ENCODE measurements at regions not wholly inside any gene's neighbourhood (a gene's known extent, or its start where the extent isn't known, plus 50 kb on each side); places are given as distances from the start of the nearest gene placed in this dataset.

DNA sequence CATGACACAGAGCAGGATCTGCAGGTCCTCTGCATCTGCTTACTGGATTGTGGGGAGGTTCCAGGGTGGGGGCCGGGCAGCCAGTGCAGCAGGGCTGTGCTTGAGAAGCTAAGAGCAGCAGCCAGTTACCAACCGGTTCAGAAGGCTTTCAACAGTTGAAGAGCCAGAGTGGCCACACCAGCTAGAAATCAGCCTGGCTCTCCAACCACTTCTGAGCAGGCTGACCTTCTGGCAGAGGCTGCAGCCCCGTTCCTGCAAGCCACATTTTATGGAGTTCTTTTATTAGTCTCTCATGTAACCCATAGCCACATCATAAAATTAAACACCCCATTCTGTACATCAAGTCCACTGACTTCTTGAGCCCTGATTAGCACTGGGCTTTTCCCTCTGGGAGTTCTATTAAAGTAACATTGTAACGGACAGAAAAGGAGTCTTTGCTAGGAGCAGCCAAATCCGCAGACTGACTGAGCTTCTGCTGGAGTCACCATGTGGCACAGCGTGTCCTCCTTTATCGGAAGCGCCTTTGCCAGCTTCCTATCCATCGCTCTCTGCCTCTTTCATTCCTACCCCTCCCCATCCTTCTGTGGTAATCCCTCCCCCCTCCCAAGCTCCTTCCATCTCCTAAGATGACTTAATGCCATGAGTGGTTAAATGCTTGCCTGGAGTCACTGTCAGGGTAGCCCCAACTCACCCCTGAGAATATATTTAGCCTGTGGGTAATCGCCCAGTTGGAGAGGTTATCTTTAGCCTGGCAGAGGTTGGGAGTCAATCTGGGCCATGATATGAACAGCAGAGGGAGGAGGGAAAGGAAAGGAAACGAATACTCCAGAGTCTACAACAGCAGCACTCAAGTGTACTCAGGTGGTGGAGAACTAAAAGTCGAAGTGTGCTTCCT, 138.5 kb upstream of the HES1 start:
- peak; percentile 92 for DNase-seq

DNA sequence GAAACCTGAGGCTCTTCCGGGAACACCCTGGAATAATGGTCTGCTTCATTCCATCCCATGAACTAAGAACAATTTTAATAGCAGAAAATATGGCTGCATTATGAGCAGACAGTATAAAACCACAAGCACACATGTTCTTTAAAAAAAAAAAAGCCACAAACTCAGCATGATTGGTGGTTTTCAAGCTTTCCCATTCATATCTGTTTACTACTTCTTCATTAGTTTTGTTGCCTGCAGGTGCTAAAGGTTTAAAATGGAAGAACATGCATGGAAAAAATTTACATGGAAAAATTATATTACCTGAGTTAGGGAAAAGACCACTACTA, 137.9 kb upstream of the HES1 start:
- no peak for DNase-seq

DNA sequence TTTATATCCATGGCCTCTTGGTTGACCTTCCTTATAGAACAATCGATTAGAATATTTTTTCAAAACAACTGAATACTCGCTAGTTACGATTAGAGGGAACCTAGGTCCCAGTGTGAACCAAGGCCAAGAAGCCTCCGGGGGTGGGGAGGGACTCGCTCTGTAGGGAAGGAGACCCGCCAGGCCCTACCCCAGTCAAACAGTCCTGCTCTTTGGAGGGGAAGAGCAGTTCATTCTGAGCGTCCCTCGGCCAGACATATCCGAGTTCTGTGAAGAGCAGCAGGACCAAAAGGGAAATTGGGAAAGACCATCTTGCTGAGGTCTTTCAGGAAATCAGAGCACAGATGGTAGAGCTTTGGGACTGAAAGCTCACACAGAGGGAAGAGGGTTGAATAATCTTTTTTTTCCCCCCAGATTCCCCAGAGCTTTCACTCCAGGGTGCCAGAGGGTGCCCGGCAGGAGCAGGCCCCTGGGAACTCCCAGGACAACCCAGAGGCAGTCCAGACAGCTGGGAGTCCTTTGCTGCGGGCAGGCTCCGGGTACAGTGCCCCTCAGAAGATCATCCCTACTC, 137.2 kb upstream of the HES1 start:
- no peak for DNase-seq

DNA sequence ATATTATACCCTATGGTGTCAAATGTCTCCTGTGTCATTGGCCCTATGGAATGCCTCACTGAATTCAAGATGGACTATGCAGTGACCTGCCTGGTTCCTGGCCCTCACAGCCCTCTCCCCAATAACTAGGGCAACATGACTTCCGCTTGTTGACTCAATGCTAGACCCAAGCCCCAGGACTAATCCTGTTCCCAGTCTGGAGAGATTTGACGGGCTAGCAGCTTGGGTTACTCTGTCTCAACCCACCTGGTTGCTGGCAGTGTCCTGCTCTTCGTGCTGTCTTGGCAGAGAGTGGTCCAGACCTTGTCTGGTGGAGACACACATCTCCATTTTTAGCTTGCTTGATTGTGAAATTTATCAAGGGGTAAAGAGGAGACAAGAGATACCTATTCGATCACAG, 135.8 kb upstream of the HES1 start:
- no peak for DNase-seq

DNA sequence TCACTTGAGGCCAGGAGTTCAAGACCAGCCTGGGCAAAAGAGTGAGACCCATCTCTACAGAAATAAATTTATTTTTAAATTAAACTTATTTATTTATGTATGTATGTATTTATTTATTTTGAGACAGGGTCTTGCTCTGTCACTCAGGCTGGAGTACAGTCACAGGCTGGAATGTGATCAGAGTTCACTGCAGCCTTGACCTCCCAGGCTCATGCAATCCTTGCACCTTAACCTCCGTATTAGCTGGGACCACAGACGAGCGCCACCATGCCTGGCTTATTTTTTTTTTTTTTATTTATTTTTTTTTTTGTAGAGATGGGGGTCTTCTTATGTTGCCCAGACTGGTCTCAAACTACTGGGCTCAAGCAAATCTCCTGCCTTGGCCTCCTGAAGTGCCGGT, 135.2 kb upstream of the HES1 start:
- DNase-seq: no peak

DNA sequence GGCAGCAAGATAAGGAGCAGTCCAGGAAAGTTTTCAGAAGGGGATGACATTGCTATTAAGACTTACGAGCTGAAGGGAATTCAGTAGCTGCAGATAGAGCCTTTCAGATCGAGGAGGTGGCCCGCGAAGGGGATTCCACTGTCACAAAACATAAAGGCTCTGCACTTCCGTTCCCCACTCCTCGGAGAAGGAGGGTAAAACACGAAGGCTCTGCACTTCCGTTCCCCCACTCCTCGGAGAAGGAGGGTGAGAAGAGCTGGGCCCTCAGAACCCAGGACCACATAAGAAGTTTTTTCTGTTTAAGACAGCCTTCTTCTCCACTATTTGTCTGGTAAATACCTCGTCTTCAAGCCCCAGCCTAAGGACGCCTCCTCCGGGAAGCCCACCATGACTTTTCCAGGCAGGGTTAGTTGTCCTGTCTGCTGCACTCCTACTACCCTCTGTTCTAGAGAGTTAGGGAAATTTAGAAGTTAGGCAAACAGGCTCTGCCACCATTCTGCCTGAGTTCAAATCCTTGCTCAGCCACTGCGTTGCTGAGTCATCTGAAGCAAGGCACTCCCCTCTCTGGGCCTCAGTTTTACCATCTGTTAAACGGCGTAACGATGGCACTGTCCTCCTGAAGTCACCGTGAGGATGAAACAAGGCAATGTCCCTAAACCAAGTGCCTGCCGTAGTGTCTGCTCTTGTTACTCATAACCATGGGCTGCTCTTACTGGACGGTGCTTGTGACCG, 134.1 kb upstream of the HES1 start:
- DNase-seq: no peak

DNA sequence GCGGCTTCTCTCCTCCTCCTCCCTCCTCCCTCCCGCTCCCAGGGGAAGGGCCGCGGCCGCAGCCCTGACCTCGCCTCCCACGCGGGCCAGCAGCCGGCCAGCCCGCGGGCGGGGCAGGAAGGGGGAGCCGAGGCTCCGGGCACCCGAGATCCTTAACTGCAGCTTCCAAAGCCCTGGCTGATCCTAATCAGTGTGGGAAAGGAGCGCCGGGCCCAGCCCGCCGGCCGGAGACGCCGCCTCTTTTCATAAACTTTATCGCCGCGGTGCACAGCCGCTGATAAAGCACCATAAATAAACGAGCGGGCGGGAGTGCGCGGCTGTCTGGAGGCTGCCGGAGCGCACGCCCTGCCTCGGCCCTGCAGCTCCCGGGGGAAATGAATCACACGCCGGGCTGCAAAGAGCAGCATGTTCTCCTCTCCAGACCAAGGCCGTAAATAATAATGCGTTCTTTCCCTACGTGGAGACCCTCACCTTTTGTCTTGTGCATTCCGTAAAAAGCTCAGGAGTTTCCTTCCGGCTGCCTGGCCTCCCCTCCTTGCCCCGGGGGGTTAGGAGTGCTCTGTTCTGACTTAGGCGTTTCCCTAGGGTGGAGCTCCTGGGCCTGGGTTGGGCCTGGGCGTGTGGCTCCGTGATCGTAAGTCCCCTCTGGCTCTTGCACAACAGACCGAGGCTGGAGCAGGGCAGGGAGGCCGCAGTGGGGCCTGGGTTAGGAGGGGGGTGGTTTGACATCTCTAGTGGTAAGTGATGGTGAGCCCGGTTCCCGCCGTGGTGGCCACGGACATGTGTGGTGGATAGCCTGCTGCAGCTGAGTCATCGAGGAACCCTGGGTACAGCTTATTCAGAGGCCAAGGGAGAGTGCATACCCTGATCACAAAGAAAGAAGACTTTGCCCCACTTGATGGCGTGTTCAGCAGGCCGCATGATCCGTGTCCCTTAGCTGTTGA, 132.6 kb upstream of the HES1 start:
- DNase-seq: peak; percentile 91

DNA sequence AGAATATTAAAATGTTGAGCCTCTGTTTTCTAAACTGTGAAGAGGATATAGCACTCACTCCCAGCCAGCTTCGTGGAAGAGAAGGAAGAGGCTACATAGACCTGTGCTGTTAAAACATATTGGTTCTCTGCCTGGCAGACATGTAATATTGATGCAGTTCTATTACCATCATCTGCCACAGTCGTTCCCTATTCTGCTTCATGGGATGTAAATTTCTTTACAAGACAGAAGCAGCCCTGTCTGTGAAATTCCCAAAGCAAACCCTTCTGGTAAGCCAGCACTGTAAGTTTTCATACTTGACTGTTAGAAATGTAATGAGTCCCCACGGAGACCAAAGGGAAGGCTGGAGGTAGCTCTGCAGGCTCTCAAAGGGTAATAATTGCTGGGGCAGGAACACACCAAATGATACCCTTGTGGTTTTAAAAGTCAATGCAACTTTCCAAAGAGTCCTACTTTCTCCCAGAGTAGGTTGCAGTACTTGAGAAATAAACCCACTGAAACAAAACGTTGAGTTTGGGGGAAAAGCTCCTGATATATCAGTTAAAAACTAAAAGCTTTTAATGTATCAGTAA, 129.9 kb upstream of the HES1 start:
- no peak for DNase-seq

DNA sequence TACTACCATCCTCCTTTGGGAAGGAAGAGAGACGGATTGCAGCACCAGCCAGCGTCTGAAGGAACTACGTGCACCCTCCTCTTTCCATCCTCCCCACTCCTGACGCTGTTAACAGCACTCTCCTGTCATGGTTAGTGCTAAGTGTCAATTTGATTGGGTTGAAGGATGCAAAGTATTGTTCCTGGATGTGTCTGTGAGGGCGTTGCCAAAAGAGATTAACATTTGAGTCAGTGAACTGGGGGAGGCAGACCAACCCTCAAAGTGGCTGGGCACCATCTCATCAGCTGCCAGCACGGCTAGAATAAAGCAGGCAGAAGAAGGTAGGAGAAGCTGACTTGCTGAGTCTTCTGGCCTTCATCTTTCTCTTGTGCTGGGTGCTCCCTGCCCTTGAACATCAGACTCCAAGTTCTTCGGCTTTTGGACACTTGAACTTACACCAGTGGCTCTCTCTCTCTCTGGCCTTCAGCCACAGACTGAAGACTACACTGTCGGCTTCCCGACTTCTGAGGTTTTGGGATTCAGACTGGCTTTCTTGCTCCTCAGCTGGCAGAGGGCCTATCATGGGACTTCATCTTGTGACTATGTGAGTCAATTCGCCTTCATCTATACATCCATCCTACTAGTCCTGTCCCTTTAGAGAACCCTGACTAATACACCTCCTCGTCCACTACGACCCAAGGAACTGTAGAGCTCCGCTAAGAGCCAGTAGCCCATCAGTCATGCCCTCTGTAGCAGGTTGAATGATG, 128.2 kb upstream of the HES1 start:
- DNase-seq: peak; percentile 97

DNA sequence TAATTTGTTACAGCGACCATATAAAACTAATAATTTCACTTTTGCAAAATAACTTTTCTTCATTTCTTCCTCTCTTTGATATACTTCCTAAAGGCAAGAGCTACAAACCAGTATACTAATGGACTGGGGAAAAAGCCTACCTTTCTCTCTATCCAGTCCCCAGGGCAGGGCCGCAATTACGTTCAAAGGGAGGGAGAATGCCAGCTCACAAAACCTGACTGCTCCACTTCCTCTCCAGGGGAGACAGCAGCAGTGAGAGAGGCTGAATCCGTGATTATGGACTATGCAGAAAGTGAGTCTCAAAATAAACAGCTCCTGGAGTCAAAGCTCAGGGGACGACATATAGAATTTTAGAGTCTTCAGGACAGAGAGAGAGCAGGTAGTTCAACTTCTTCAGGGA, 126.9 kb upstream of the HES1 start:
- DNase-seq: no peak

DNA sequence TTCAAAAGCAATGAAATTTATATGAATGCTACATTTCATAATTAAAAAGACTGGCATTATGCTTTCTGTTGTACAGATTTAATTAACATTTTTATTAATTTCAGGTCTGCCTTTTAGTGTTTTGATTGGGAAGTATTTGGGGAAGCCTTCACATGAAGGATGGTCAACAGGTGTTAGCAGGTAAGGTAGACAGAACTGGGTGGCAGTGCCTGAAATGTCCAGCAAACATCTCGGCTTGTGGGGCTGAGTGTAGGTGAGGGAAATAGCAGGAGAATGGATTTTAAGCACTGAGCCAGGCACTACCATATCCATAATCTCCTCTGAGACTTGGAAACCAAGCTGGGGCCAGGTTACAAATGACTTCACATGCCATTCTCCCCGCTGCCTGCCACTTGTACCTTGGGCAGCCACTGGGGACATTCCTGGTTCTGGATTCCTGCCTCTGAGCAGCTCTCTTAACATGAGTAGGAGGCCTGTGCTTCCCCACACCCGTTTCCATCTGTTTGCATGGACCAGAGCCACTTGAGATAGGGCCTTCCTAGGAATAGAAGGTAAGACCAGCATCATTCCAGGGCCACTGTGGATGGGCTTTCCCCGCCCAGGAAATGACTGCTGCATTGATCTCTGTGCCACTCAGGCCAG, 125.9 kb upstream of the HES1 start:
- peak; percentile 57 for DNase-seq

DNA sequence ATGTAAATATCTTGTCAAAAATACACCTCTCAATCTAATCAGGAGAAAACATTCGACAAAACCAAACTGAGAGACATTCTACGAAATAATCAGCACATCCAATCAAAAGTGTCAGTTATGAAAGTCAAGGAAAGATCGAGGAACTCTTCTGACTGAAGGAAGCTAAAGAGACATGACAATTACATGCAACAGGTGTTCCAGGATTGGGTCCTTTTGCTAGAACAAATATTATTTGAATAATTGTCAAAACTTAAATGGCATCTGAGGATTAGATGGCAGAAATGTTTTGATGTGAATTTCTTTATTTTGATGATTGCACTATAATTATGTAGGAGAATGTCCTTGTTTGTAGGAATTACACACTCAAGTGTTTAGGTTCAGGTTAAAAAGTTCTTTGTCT, 124.1 kb upstream of the HES1 start:
- DNase-seq: no peak

DNA sequence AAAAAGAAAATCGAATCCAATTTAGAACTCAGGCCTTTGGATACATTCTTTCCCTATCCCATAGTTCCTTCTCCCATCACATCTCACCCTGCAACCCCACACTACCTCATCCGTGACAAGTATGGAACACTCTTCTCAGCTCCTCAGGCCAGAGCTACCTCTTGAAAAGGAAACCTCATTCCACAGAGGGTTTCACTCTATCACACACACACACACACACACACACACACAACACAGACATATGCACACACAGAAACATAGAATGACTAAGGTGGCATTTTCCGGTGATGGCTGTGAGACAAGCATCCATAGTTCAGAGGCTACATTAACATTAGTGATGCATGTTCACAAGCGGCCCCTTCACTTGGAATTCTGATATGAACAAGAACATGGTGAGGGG, 122.0 kb upstream of the HES1 start:
- DNase-seq: no peak

DNA sequence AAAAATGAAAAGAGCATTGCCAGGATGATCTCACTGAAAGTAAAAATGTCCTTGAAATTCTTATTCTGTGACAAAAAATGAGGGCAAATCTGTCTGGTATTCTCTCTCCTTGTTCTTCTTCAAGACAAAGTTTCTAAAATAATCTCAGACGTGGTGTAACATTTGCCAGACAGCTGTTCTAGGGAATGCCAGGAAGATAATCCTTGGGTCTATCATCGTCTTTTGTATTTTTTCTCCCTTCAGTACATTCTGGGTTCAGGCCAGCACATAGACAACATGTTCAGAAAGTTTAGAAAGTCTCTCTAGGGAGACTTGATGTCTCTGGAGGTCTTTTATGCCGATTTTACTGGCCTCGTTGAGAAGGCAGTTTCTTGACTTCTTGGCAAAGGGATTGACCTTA, 121.2 kb upstream of the HES1 start:
- no peak for DNase-seq

DNA sequence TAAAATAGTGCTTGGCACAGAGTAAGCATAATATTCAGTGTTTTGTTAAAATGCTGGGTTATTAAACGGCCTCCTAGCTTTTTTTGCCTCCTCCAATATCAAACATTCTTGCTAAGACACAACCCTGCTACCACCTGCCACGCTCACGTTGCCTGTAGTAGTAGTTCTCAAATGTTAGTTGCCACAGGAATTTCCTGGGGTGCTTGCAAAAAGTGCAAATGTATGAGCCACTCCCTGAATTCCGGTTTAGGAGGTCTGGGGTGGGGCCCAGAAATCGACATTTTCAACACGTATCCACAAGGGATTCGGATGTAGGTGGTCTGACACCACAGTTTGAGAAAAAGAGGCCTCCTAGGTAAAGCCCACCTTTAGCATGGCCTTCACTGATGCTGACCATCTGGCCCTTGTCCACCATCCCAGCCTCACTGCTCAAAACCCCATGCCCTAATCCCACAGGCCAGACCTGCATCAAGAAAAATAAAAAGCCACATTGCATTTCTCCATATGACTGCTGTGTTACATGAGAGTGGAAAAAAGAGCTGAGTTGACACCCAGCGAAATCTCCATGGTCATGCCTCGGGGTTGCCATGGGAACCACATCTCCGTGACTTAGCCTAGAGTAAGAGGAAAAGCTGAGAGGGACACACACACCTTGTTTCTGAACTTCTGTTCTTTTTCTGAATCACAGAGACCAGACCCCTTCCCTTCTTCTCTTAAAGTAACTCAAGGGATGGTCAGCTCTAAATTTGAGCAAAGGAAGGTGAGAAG, 116.4 kb upstream of the HES1 start:
- DNase-seq: peak; percentile 82

DNA sequence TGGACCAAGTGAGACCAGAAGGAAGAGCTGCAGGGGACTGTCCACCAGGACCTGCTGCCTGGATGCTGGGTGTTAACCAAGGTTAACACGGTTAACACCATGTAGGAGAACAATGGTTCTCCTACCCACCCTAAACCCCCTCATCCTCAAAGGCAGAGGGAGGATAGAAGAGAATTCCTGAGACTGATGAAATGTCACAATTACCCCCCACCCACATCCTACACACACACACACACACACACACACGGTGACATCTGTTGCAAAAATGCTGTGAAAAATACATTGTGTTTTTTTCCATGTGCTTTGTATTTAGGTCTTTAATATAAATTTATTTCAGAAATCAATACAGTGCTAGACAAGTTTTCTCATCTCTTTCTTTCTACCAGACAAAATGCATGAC, 113.9 kb upstream of the HES1 start:
- DNase-seq: no peak

DNA sequence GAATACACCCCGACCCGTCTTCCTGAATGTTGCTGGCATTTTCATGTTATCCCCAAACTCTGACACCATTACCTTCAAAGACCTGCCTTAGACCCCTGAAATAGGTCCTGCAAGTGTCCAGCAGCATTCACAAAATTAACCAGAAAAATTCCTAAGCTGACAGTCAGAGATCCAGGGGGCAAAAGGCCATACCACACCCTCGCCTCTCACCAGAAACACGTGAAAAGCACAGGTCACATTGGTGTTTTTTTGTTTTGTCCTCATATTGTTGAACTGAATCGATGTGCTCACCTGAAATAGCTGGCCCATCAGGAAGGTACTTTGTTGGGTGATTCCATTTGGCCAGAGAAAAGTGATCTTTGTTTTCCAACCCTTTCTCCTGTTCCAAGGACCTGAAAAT, 113.1 kb upstream of the HES1 start:
- DNase-seq: no peak

DNA sequence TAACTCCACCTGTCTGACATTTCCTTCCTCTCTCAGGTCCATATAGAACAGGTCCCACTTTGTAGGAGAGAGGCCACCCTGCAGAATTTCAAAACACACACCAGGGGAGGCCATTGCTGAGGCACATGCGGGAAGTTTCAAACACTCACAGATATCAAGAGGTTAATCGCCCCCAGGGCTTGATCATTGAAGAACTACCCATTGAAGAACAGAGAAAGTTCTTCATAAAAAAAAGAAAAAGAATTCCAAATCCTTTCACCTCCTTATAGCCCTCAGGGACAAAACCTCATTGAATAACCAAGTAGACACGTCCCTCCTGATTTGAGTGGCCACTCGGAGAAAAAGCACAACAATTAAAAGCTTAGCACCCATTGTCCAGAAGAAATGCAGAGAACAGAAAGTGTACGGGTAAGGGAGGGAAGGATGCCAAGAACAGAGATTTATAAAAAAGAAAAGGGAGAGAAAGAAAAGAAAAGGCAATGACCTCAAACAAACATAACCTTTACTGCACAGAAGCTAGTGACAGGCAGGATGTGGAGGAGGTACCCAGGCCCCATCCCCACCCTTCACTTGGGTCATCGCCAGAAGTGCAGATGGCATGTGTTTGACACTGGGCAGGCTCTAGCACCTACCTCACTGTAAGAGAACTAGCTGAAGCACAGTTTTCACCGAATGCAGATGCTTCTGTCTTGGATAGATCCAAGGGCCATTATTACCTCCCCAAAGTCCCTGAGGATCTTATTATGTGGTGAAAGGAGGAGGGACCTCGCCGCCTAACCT, 112.3 kb upstream of the HES1 start:
- DNase-seq: peak; percentile 69

DNA sequence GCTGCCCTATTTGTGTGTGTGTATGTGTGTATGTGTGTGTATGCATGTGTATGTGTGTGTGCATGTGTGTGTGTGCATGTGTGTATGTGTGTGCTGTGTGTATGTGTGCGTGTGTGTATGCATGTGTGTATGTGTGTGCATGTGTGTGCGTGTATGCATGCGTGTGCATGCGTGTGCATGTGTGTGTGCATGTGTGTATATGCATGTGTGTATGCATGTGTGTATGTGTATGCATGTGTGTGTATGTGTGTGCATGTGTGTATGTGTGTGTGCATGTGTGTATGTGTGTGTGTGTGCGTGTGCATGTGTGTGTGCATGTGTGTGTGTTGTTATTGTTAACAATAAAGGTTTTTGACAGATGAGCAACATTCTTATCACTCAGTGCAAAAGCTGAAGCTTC, 110.8 kb upstream of the HES1 start:
- DNase-seq: no peak

DNA sequence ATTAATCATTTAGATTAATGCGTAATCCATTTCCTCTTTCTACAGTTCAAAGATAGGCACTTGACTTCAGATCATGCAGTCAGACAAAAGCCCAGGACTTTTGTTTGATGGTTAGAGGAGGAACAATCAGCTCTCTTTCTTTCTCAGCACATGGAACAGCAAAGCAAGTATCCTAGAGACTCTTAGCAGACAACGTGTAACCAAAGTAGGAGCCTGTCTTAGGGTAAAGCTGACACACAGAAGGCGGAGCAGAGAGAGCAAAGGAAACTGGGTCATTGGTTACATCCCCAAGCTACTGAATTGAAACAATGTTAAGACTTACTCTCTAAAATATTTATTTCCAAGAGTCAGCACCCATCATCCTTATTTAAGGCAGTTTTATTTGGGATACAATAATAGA, 110.0 kb upstream of the HES1 start:
- no peak for DNase-seq
